SK-N-MC (cell line): ENCODE measurements at regions not wholly inside any gene's neighbourhood (a gene's known extent, or its start where the extent isn't known, plus 50 kb on each side); places are given as distances from the start of the nearest gene placed in this dataset.

Experiments
- EZH2 ChIP-seq: fragments of 200-600 bp; sonication (generic); IDR thresholded peaks from one replicate; pipeline ENCODE4 v1.6.1; 2017; ENCODE audit warnings: antibody characterized with exemption
- POLR2AphosphoS5 ChIP-seq: IDR thresholded peaks from 2 replicates; pipeline ENCODE4 v1.6.1; 2012; ENCODE audit warnings: mild to moderate bottlenecking, low read depth, low read length, borderline replicate concordance

DNA sequence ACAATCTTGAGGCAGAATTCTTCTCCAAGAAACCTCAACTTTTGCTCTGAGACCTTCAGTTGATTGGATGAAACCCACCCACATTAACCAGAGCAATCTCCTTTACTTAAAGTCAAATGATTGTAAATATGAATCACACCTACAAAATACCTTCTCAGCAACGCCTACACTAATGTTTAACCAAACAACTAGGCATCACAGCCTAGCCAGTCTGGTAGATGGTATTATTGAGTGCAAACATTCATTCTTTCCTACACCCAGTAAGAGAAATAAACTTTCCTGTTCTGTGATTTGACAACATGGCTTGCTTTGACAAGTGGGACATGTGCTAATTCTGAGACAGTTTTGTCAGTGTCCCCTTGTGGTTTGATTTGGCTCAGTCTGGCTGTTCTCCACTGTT lies 252.2 kb downstream of the HACE1 start:
- TF ChIP-seq EZH2 (no peak), POLR2AphosphoS5 (no peak)
